HCT116 (cell line): ENCODE measurements at regions not wholly inside any gene's neighbourhood (a gene's known extent, or its start where the extent isn't known, plus 50 kb on each side); places are given as distances from the start of the nearest gene placed in this dataset.

Experiments
- ATAC-seq: fragments of 200-7000 bp; cut with Tn5 transposase; 2 replicates; pipeline ENCODE4 v1.9.1; 2020; ENCODE audit warnings: mild to moderate bottlenecking, moderate library complexity
- BruUV-seq: library from RNA; stranded (reverse); fragments of 400-500 nt; replicated peaks from 2 replicates; lab custom pipeline; 2021; lab: Mats Ljungman, UMichigan
- CTCF ChIA-PET: fragments of 300-600 bp; sonication (Branson Sonifier 250); formaldehyde crosslinking; loops from one replicate; lab custom pipeline; 2021; ENCODE audit warnings: antibody characterized with exemption; lab: Charles Lee
- POLR2A ChIA-PET: fragments of 300-600, 350-600 bp; sonication (Branson Sonifier 250); formaldehyde crosslinking; loops from one replicate; lab custom pipeline; 2021; ENCODE audit warnings: antibody characterized with exemption; lab: Charles Lee
- RAD21 ChIA-PET, 2 experiments: fragments of 300-600 bp; sonication (Branson Sonifier 250); formaldehyde crosslinking; loops; one replicate each; lab custom pipeline; 2023; ENCODE audit warnings: low total read pairs in 2 of 2; ENCODE audit not compliant: uncharacterized antibody in 2 of 2, unreplicated experiment in 2 of 2, low non-redundant PET in 1 of 2; lab: Charles Lee
- DNase-seq: peaks from one replicate; pipeline ENCODE4 v3.0.0-alpha.2; 2010; ENCODE audit warnings: low read depth, low spot score
- H2AFZ ChIP-seq: fragments of 200-600 bp; shearing (Covaris generic), sonication (generic); 2 replicates; pipeline ENCODE4 v1.6.1; 2017; ENCODE audit warnings: low read depth, mixed run types, mixed read lengths, antibody characterized with exemption, low read length; ENCODE audit not compliant: poor library complexity, severe bottlenecking
- H3K27ac ChIP-seq: 2 replicates; pipeline ENCODE4 v1.5.1; 2012; ENCODE audit warnings: low read depth, low read length
- H3K27me3 ChIP-seq: fragments of 200-600 bp; sonication (generic); 2 replicates; pipeline ENCODE4 v1.6.1; 2016; ENCODE audit warnings: mixed run types, low read length, mixed read lengths; ENCODE audit not compliant: insufficient read depth
- H3K36me3 ChIP-seq, 2 experiments: fragments of 200-500 bp in 1 of 2; fragments of 200-600 bp in 1 of 2; sonication (Bioruptor generic) in 1 of 2; sonication (generic) in 1 of 2; 2 replicates each; pipeline versions ENCODE4 v1.5.1 to v1.6.1; 2014 to 2016; ENCODE audit warnings: low read length in 2 of 2, inconsistent platforms in 1 of 2, mixed read lengths in 1 of 2, mixed run types in 1 of 2; ENCODE audit not compliant: insufficient read depth in 2 of 2, control insufficient read depth in 1 of 2
- H3K4me1 ChIP-seq, 2 experiments: fragments of 200-600 bp in 1 of 2; sonication (generic) in 1 of 2; 2 replicates each; pipeline versions ENCODE4 v1.5.1 to v1.6.1; 2012 to 2017; ENCODE audit warnings: low read length in 2 of 2, inconsistent platforms in 1 of 2, mild to moderate bottlenecking in 1 of 2, mixed read lengths in 1 of 2, mixed run types in 1 of 2, moderate library complexity in 1 of 2; ENCODE audit not compliant: insufficient read depth in 2 of 2, control insufficient read depth in 1 of 2
- H3K4me2 ChIP-seq: fragments of 200-600 bp; sonication (generic); 2 replicates; pipeline ENCODE4 v1.6.1; 2017; ENCODE audit warnings: mixed run types, low read length, mixed read lengths
- H3K4me3 ChIP-seq, 2 experiments: fragments of 200-600 bp in 1 of 2; sonication (generic) in 1 of 2; replicated peaks in 1 of 2; 2 replicates each; pipeline ENCODE4 v1.5.1; 2011 to 2016; ENCODE audit warnings: low read length in 2 of 2, control low read depth in 1 of 2, low read depth in 1 of 2, mild to moderate bottlenecking in 1 of 2, mixed read lengths in 1 of 2, mixed run types in 1 of 2
- H3K79me2 ChIP-seq: fragments of 200-600 bp; sonication (generic); 2 replicates; pipeline ENCODE4 v1.6.1; 2017; ENCODE audit warnings: mild to moderate bottlenecking, mixed run types, low read length, moderate library complexity, mixed read lengths; ENCODE audit not compliant: insufficient read depth
- H3K9ac ChIP-seq: fragments of 200-600 bp; sonication (generic); 2 replicates; pipeline ENCODE4 v1.6.1; 2016; ENCODE audit warnings: low read length, mixed read lengths
- H3K9me2 ChIP-seq: fragments of 200-600 bp; sonication (generic), shearing (Covaris generic); 2 replicates; pipeline ENCODE4 v1.6.1; 2017; ENCODE audit warnings: mixed run types, mild to moderate bottlenecking, moderate library complexity; ENCODE audit not compliant: insufficient read depth
- H3K9me3 ChIP-seq, 2 experiments: fragments of 200-500 bp in 1 of 2; fragments of 200-600 bp in 1 of 2; sonication (Bioruptor generic) in 1 of 2; sonication (generic) in 1 of 2; 2 replicates each; pipeline ENCODE4 v1.6.1; 2014 to 2017; ENCODE audit warnings: low read length in 2 of 2, mixed read lengths in 2 of 2, inconsistent platforms in 1 of 2, low read depth in 1 of 2, mild to moderate bottlenecking in 1 of 2, mixed run types in 1 of 2, moderate library complexity in 1 of 2; ENCODE audit not compliant: control insufficient read depth in 1 of 2, insufficient read depth in 1 of 2
- H4K20me1 ChIP-seq: fragments of 200-600 bp; sonication (generic), shearing (Covaris generic); 2 replicates; pipeline ENCODE4 v1.6.1; 2017; ENCODE audit warnings: mixed run types, mild to moderate bottlenecking, moderate library complexity; ENCODE audit not compliant: insufficient read depth
- CBX3 ChIP-seq: IDR thresholded peaks from 2 replicates; pipeline ENCODE4 v1.6.1; 2012; ENCODE audit warnings: low read depth
- CEBPB ChIP-seq: IDR thresholded peaks from 2 replicates; pipeline ENCODE4 v1.6.1; 2012; ENCODE audit warnings: low read depth
- ELF1 ChIP-seq: IDR thresholded peaks from 2 replicates; pipeline ENCODE4 v1.6.1; 2012; ENCODE audit warnings: low read depth, borderline replicate concordance
- EZH2 ChIP-seq: fragments of 200-600 bp; sonication (generic); IDR thresholded peaks from 2 replicates; pipeline ENCODE4 v1.6.1; 2017; ENCODE audit warnings: antibody characterized with exemption, mixed run types
- EZH2phosphoT487 ChIP-seq: fragments of 200-600 bp; IDR thresholded peaks from 2 replicates; pipeline ENCODE4 v1.6.1; 2018; ENCODE audit warnings: antibody characterized with exemption, borderline replicate concordance
- FOSL1 ChIP-seq: IDR thresholded peaks from 2 replicates; pipeline ENCODE4 v1.6.1; 2012; ENCODE audit warnings: low read depth
- JUND ChIP-seq: IDR thresholded peaks from 2 replicates; pipeline ENCODE4 v1.6.1; 2012
- POLR2A ChIP-seq: IDR thresholded peaks from 2 replicates; pipeline ENCODE4 v1.7.0; 2011; ENCODE audit warnings: borderline replicate concordance; ENCODE audit not compliant: insufficient read depth, insufficient read length; ENCODE audit errors: extremely low read depth
- POLR2AphosphoS5 ChIP-seq: IDR thresholded peaks from 2 replicates; pipeline ENCODE4 v1.6.1; 2011; ENCODE audit warnings: mild to moderate bottlenecking, low read depth, low read length, moderate library complexity
- RAD21 ChIP-seq: IDR thresholded peaks from 2 replicates; pipeline ENCODE4 v1.6.1; 2012; ENCODE audit warnings: low read depth, mild to moderate bottlenecking
- REST ChIP-seq: IDR thresholded peaks from 2 replicates; pipeline ENCODE4 v1.6.1; 2012; ENCODE audit warnings: low read depth
- SIN3A ChIP-seq: IDR thresholded peaks from 2 replicates; pipeline ENCODE4 v1.6.1; 2012; ENCODE audit warnings: low read depth
- SP1 ChIP-seq: IDR thresholded peaks from 2 replicates; pipeline ENCODE4 v1.6.1; 2012; ENCODE audit warnings: low read depth
- SRF ChIP-seq: IDR thresholded peaks from 2 replicates; pipeline ENCODE4 v1.6.1; 2012; ENCODE audit warnings: low read depth
- ZNF274 ChIP-seq: fragments of 200-500 bp; sonication (Bioruptor generic); IDR thresholded peaks from 2 replicates; pipeline ENCODE4 v1.6.1; 2014; ENCODE audit warnings: mild to moderate bottlenecking, low read depth, low read length, inconsistent platforms
- intact Hi-C: fragments of 100-400 bp; cut with micrococcal nuclease; formaldehyde crosslinking; loops from 2 replicates; pipeline ENCODE4 v1.10.0; 2022
- TF ChIP-seq, protein P1 (sequence below): IDR thresholded peaks from 2 replicates; pipeline ENCODE4 v1.6.1; 2011; ENCODE audit warnings: mild to moderate bottlenecking, low read length, moderate library complexity; ENCODE audit not compliant: insufficient replicate concordance; ENCODE audit errors: extremely low read depth
- TF ChIP-seq, protein P2 (sequence below): IDR thresholded peaks from 2 replicates; pipeline ENCODE4 v1.6.1; 2012

DNA sequence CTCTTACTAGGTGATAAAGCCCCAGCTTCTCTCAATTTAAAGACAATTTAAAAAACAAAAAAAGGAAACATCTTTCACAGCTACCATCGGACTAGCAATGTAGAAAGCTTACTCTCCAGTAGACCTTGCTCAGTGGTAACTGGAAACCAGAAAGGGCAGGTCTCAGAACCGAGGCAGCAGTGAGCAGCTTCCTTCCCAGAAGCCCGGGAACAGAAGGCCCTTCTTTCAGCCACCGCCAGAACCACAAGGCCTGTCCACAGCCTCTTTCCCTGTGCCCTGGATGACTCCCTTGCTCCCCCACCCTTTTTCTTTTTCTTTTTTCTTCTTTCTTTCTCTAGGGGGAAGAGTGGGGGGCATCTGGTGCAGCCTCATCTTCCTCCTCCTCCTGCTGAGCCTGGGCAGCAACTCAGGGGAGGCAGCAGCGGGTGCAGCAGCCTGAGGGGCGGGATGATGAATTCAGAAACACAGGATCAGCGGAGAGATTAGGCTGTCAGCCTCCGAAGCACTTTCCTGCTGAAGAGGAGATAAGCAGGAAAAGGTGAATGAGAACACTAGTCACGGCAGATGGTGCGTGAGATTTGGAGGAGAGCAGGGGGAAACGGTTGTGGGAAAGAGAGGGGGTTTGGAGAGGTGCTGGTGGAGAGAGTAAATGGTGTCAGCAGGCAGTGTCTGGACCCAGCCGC lies 158.5 kb downstream of the ID4 start:
- no peak overlapping the region for H3K27ac ChIP-seq
- ChIA-PET CTCF (no interaction called here), POLR2A (no interaction called here)
- BruUV-seq = no TSS peak
- no peaks in the 10 kb centered on the region for H3K36me3 ChIP-seq
- no peak overlapping the region for H3K9ac ChIP-seq
- no peaks in the 10 kb centered on the region for H3K79me2 ChIP-seq
- intact Hi-C loops = no loop called here
- H3K9me3 ChIP-seq = no peaks in the 10 kb centered on the region
- no peaks in the 10 kb centered on the region for H3K9me2 ChIP-seq
- H3K4me3 ChIP-seq = no peak overlapping the region
- ATAC-seq = no peak
- H4K20me1 ChIP-seq = no peaks in the 10 kb centered on the region
- TF ChIP-seq SIN3A = no peak
- no peak for TF ChIP-seq EZH2phosphoT487
- TF ChIP-seq, protein P1, sequence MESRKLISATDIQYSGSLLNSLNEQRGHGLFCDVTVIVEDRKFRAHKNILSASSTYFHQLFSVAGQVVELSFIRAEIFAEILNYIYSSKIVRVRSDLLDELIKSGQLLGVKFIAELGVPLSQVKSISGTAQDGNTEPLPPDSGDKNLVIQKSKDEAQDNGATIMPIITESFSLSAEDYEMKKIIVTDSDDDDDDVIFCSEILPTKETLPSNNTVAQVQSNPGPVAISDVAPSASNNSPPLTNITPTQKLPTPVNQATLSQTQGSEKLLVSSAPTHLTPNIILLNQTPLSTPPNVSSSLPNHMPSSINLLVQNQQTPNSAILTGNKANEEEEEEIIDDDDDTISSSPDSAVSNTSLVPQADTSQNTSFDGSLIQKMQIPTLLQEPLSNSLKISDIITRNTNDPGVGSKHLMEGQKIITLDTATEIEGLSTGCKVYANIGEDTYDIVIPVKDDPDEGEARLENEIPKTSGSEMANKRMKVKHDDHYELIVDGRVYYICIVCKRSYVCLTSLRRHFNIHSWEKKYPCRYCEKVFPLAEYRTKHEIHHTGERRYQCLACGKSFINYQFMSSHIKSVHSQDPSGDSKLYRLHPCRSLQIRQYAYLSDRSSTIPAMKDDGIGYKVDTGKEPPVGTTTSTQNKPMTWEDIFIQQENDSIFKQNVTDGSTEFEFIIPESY = no peak
- no peak for TF ChIP-seq REST
- no peak for TF ChIP-seq CEBPB
- no peak for TF ChIP-seq ELF1
- TF ChIP-seq ZNF274 = no peak
- no peak for TF ChIP-seq POLR2A
- TF ChIP-seq SP1 = no peak
- no peak for TF ChIP-seq CBX3
- no peak for TF ChIP-seq JUND
- no peak for TF ChIP-seq FOSL1
- TF ChIP-seq, protein P2, sequence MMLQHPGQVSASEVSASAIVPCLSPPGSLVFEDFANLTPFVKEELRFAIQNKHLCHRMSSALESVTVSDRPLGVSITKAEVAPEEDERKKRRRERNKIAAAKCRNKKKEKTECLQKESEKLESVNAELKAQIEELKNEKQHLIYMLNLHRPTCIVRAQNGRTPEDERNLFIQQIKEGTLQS = no peak
- TF ChIP-seq EZH2 = no peak
- no peak for TF ChIP-seq POLR2AphosphoS5
- no peak for TF ChIP-seq RAD21
- TF ChIP-seq SRF = no peak
- TF ChIP-seq, all 23 proteins: peak for 0
- no peaks in the 10 kb centered on the region for H3K4me1 ChIP-seq
- RAD21 ChIA-PET = no interaction called here
- no peak for DNase-seq
- no peak overlapping the region for H2AFZ ChIP-seq
- H3K27me3 ChIP-seq = peaks cover 31% of the 10 kb centered on the region
- H3K4me2 ChIP-seq = no peak overlapping the region
